RWPE2 (cell line): ENCODE measurements at regions not wholly inside any gene's neighbourhood (a gene's known extent, or its start where the extent isn't known, plus 50 kb on each side); places are given as distances from the start of the nearest gene placed in this dataset.

Source experiments
- ATAC-seq: fragments of 200-7000 bp; cut with Tn5 transposase; 3 replicates; pipeline ENCODE4 v1.9.1; 2021; ENCODE audit warnings: low read depth
- DNase-seq: peaks from one replicate; pipeline ENCODE4 v3.0.0-alpha.2; 2020; ENCODE audit warnings: low spot score
- H3K27ac ChIP-seq: fragments of 450-650 bp; 2 replicates; pipeline ENCODE4 v1.5.1; 2017; ENCODE audit warnings: mild to moderate bottlenecking; ENCODE audit not compliant: poor library complexity, severe bottlenecking
- H3K27me3 ChIP-seq: fragments of 250-450 bp; sonication (Bioruptor Pico); 2 replicates; pipeline ENCODE4 v1.5.1; 2021; ENCODE audit warnings: mild to moderate bottlenecking, moderate library complexity; ENCODE audit not compliant: insufficient read depth, poor library complexity, severe bottlenecking
- H3K36me3 ChIP-seq: fragments of 250-450 bp; sonication (Bioruptor Pico); 2 replicates; pipeline ENCODE4 v1.5.1; 2020; ENCODE audit warnings: low read depth, mild to moderate bottlenecking, moderate library complexity
- H3K4me1 ChIP-seq: fragments of 250-450 bp; sonication (Bioruptor Pico); 2 replicates; pipeline ENCODE4 v1.5.1; 2021; ENCODE audit warnings: mild to moderate bottlenecking, moderate library complexity; ENCODE audit not compliant: insufficient read depth, poor library complexity, severe bottlenecking
- H3K4me3 ChIP-seq: fragments of 250-450 bp; sonication (Bioruptor Pico); 2 replicates; pipeline ENCODE4 v1.5.1; 2021; ENCODE audit warnings: mild to moderate bottlenecking, moderate library complexity; ENCODE audit not compliant: severe bottlenecking
- H3K9me3 ChIP-seq: fragments of 250-450 bp; sonication (Bioruptor Pico); 2 replicates; pipeline ENCODE4 v1.5.1; 2021; ENCODE audit warnings: mild to moderate bottlenecking, moderate library complexity; ENCODE audit not compliant: severe bottlenecking
- CTCF ChIP-seq: fragments of 450-650 bp; IDR thresholded peaks from one replicate; pipeline ENCODE4 v1.5.1; 2017; ENCODE audit warnings: mild to moderate bottlenecking, moderate library complexity; ENCODE audit not compliant: poor library complexity, severe bottlenecking

- no peak for ATAC-seq
Observed at GRCh38 chr11:81993755-81994154, 739.9 kb downstream of the FAM181B start.

GRCh38 chr11:81990659-81991443 is 742.8 kb downstream of the FAM181B start:
- TF ChIP-seq CTCF = no peak
- Histone ChIP-seq H3K4me1 (no peaks in the 10 kb centered on the region), H3K27ac (no peak overlapping the region), H3K36me3 (no peaks in the 10 kb centered on the region), H3K4me3 (no peak overlapping the region), H3K9me3 (no peaks in the 10 kb centered on the region), H3K27me3 (no peaks in the 10 kb centered on the region)
- DNase-seq (no peak), ATAC-seq (no peak)

More at GRCh38 chr11:81993755-81994154, 739.9 kb downstream of the FAM181B start:
- Histone ChIP-seq H3K9me3 (no peaks in the 10 kb centered on the region), H3K4me3 (no peak overlapping the region), H3K27ac (no peak overlapping the region), H3K27me3 (no peaks in the 10 kb centered on the region), H3K36me3 (no peaks in the 10 kb centered on the region), H3K4me1 (no peaks in the 10 kb centered on the region)
- no peak for TF ChIP-seq CTCF
- no peak for DNase-seq

- ATAC-seq = no peak
- H3K27ac ChIP-seq = no peak overlapping the region
- H3K36me3 ChIP-seq = no peaks in the 10 kb centered on the region
- no peaks in the 10 kb centered on the region for H3K9me3 ChIP-seq
- no peaks in the 10 kb centered on the region for H3K4me1 ChIP-seq
- no peak for TF ChIP-seq CTCF
- no peaks in the 10 kb centered on the region for H3K27me3 ChIP-seq
- no peak overlapping the region for H3K4me3 ChIP-seq
- DNase-seq = no peak
Observed at GRCh38 chr11:81989093-81989492, 744.6 kb downstream of the FAM181B start.

- no peaks in the 10 kb centered on the region for H3K9me3 ChIP-seq
- DNase-seq (no peak), ATAC-seq (peak; percentile 74; the same call in 2 of the 3 replicates)
- no peaks in the 10 kb centered on the region for H3K4me1 ChIP-seq
- H3K36me3 ChIP-seq = no peaks in the 10 kb centered on the region
- no peak for TF ChIP-seq CTCF
- no peak overlapping the region for H3K27ac ChIP-seq
- H3K4me3 ChIP-seq = no peak overlapping the region
- H3K27me3 ChIP-seq = no peaks in the 10 kb centered on the region
Observed at GRCh38 chr11:81987829-81988472, 745.7 kb downstream of the FAM181B start.
